BJ (cell line): ENCODE measurements at regions not wholly inside any gene's neighbourhood (a gene's known extent, or its start where the extent isn't known, plus 50 kb on each side); places are given as distances from the start of the nearest gene placed in this dataset.

Experiments used
- CTCF ChIA-PET: fragments of 350-600 bp; formaldehyde crosslinking; extraction: SDS; loops from one replicate; lab custom pipeline; 2021; ENCODE audit warnings: antibody characterized with exemption, inconsistent platforms; lab: Yijun Ruan, JAX
- POLR2A ChIA-PET: fragments of 300-600 bp; sonication (Branson Sonifier 250); formaldehyde crosslinking; extraction: SDS; loops from one replicate; lab custom pipeline; 2021; ENCODE audit warnings: antibody characterized with exemption; lab: Charles Lee
- DNase-seq: peaks from one replicate; pipeline ENCODE4 v3.0.0-alpha.2; 2011; ENCODE audit warnings: low read depth
- H3K27me3 ChIP-seq: 2 replicates; pipeline ENCODE4 v1.6.0; 2011; ENCODE audit warnings: low read length; ENCODE audit not compliant: control insufficient read depth, insufficient read depth
- H3K36me3 ChIP-seq: 2 replicates; pipeline ENCODE4 v1.5.1; 2011; ENCODE audit warnings: low read length; ENCODE audit not compliant: control insufficient read depth, insufficient read depth
- H3K4me3 ChIP-seq: 2 replicates; pipeline ENCODE4 v1.5.1; 2011; ENCODE audit warnings: low read depth, mild to moderate bottlenecking, control low read depth, low read length
- TF ChIP-seq, protein P1 (sequence below): IDR thresholded peaks from 2 replicates; pipeline ENCODE4 v1.5.1; 2011; ENCODE audit warnings: low read depth, mild to moderate bottlenecking, control low read depth, inconsistent platforms, low read length, moderate library complexity; ENCODE audit not compliant: insufficient read depth

DNA sequence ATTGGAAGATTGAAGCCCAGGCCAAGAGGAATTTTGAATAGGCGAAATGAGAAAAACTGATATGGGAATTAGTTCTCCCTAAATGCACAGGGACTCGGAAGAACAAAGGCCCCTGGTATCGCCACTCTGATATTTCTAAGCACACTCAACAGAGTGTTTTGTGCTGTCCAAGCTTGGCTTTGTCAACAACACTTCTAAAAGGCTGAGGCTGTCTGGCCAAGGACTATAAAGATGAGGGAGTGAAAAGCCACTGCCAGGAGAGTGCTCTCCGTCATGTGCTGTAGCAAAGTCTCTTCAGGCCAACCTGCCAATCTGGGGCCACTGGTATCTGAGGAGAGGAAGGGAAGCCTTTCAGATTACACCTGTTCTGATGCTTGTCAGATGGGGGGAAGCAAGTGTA, 611.2 kb upstream of the PIK3C3 start:
- TF ChIP-seq, protein P1, sequence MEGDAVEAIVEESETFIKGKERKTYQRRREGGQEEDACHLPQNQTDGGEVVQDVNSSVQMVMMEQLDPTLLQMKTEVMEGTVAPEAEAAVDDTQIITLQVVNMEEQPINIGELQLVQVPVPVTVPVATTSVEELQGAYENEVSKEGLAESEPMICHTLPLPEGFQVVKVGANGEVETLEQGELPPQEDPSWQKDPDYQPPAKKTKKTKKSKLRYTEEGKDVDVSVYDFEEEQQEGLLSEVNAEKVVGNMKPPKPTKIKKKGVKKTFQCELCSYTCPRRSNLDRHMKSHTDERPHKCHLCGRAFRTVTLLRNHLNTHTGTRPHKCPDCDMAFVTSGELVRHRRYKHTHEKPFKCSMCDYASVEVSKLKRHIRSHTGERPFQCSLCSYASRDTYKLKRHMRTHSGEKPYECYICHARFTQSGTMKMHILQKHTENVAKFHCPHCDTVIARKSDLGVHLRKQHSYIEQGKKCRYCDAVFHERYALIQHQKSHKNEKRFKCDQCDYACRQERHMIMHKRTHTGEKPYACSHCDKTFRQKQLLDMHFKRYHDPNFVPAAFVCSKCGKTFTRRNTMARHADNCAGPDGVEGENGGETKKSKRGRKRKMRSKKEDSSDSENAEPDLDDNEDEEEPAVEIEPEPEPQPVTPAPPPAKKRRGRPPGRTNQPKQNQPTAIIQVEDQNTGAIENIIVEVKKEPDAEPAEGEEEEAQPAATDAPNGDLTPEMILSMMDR, result no peak
- CTCF ChIA-PET, result no interaction called here
- Histone ChIP-seq H3K27me3 (no peaks in the 10 kb centered on the region), H3K4me3 (no peak overlapping the region), H3K36me3 (no peaks in the 10 kb centered on the region)
- POLR2A ChIA-PET, result no interaction called here
- no peak for DNase-seq

DNA sequence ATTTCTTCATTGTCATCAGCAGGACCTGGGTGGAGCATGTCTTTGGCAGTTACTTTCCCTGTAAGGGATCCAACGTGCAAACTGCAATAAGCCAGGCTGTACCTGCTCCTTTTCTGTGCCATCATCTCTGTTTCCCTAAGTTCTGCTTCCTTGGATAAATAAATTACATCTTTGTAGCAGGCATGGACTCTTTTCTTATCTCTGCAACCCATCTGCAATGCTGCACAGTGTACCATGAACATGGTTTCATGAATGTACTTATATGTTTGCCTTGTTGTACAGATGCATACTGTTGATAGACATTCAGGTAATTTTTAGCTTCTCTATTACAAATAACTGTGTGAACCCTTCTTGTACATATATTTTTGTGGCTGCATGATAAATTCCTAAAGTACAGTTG, 616.7 kb upstream of the PIK3C3 start:
- H3K27me3 ChIP-seq, result no peaks in the 10 kb centered on the region
- TF ChIP-seq, protein P1, result no peak
- no peak overlapping the region for H3K4me3 ChIP-seq
- H3K36me3 ChIP-seq, result no peaks in the 10 kb centered on the region
- no peak for DNase-seq
- POLR2A ChIA-PET, result no interaction called here
- CTCF ChIA-PET, result no interaction called here

DNA sequence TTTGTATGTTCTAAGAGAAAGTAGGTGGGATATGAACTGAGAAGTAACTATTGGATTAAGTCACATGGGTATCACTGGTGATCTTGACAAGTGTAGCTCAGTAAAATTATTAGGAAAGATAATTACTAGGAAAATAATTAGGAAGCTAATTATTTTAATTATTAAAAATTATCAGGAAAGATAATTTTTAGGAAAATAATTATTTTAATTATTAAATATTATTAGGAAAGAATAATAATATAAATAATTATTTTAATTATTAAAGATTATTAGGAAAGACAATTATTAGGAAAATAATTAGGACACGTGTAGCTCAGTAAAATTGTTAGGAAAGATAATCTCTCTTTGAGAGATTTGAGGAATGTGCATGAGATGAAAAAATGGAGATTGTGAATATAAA, 623.4 kb upstream of the PIK3C3 start:
- POLR2A ChIA-PET, result no interaction called here
- Histone ChIP-seq H3K4me3 (no peak overlapping the region), H3K36me3 (no peaks in the 10 kb centered on the region), H3K27me3 (no peaks in the 10 kb centered on the region)
- DNase-seq, result no peak
- TF ChIP-seq, protein P1, result no peak
- CTCF ChIA-PET, result no interaction called here

DNA sequence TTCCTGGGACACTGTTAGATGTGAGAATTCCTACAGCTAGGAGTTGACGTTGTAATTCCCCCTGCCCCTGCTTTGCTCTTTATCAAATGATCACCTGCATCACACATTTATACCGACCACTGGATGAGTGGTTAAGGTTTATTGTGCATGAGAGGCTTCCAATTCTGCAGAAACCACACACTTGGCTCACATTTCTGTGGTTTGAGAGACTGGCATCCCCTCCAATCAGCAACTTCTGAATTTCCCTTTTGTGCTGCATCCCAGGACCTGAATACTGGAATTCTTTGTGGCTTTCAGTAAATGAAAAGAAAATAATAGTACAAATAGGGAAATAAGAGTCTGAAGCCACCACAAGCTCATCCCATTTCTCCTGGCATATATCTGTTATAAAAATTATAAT, 628.7 kb upstream of the PIK3C3 start:
- Histone ChIP-seq H3K4me3 (no peak overlapping the region), H3K27me3 (no peaks in the 10 kb centered on the region), H3K36me3 (no peaks in the 10 kb centered on the region)
- DNase-seq, result peak; percentile 2
- TF ChIP-seq, protein P1, result no peak
- ChIA-PET CTCF (no interaction called here), POLR2A (no interaction called here)

DNA sequence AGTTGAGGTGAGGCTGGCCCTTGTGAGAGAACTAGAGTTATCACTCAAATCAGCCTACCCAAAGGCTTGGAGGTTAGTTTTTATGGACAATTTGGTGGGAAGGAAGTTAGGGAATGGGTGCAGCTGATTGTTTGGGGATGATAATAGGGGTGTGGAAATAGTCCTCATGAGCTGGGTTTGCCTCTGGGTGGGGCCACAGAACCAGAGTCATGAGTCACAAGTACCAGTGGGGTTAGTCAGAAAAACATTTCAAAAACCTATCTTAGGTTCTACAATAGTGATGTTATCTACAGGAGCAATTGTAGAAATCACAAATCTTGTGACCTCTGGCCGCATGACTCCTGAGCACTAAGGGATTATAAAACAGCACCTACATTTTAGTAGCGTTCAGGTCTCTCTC, 630.1 kb upstream of the PIK3C3 start:
- Histone ChIP-seq H3K36me3 (no peaks in the 10 kb centered on the region), H3K4me3 (no peak overlapping the region), H3K27me3 (no peaks in the 10 kb centered on the region)
- CTCF ChIA-PET, result no interaction called here
- POLR2A ChIA-PET, result no interaction called here
- TF ChIP-seq, protein P1, result no peak
- DNase-seq, result peak; percentile 9
